ENCODE measurements at regions not wholly inside any gene's neighbourhood (a gene's known extent, or its start where the extent isn't known, plus 50 kb on each side); places are given as distances from the start of the nearest gene placed in this dataset.

- no peak for DNase-seq (ENCODE audit: low read depth)
Observed at GRCh38 chr9:89655990-89656657, 51.3 kb downstream of the GADD45G start.

GRCh38 chr9:89657295-89657694 is 52.5 kb downstream of the GADD45G start:
- DNase-seq (ENCODE audit: low read depth) = no peak

GRCh38 chr9:89657765-89658164 is 53.0 kb downstream of the GADD45G start:
- no peak for DNase-seq (ENCODE audit: low read depth)

GRCh38 chr9:89658401-89658800 is 53.6 kb downstream of the GADD45G start:
- DNase-seq (ENCODE audit: low read depth) = no peak

GRCh38 chr9:89658931-89659330 is 54.1 kb downstream of the GADD45G start:
- DNase-seq (ENCODE audit: low read depth) = no peak

GRCh38 chr9:89659473-89659872 is 54.7 kb downstream of the GADD45G start:
- DNase-seq (ENCODE audit: low read depth) = no peak

GRCh38 chr9:89659891-89660685 is 55.3 kb downstream of the GADD45G start:
- DNase-seq (ENCODE audit: low read depth) = no peak

- DNase-seq (ENCODE audit: low read depth) = no peak
Observed at GRCh38 chr9:89661391-89661949, 56.7 kb downstream of the GADD45G start.

- DNase-seq (ENCODE audit: low read depth) = no peak
Observed at GRCh38 chr9:89661956-89662717, 57.3 kb downstream of the GADD45G start.

GRCh38 chr9:89662718-89663613 is 58.2 kb downstream of the GADD45G start:
- DNase-seq (ENCODE audit: low read depth) = no peak

GRCh38 chr9:89663614-89663970 is 58.8 kb downstream of the GADD45G start:
- no peak for DNase-seq (ENCODE audit: low read depth)

- DNase-seq (ENCODE audit: low read depth) = no peak
Observed at GRCh38 chr9:89664010-89664409, 59.2 kb downstream of the GADD45G start.

- DNase-seq (ENCODE audit: low read depth) = no peak
Observed at GRCh38 chr9:89664896-89665329, 60.1 kb downstream of the GADD45G start.

GRCh38 chr9:89666364-89666763 is 61.6 kb downstream of the GADD45G start:
- DNase-seq (ENCODE audit: low read depth) = no peak

- no peak for DNase-seq (ENCODE audit: low read depth)
Observed at GRCh38 chr9:89666950-89667349, 62.1 kb downstream of the GADD45G start.

GRCh38 chr9:89667726-89668125 is 62.9 kb downstream of the GADD45G start:
- DNase-seq (ENCODE audit: low read depth) = no peak

GRCh38 chr9:89668216-89668865 is 63.5 kb downstream of the GADD45G start:
- no peak for DNase-seq (ENCODE audit: low read depth)

- no peak for DNase-seq (ENCODE audit: low read depth)
Observed at GRCh38 chr9:89668866-89669246, 64.0 kb downstream of the GADD45G start.

GRCh38 chr9:89669361-89669842 is 64.6 kb downstream of the GADD45G start:
- no peak for DNase-seq (ENCODE audit: low read depth)

GRCh38 chr9:89670114-89670513 is 65.3 kb downstream of the GADD45G start:
- no peak for DNase-seq (ENCODE audit: low read depth)

Measured in activated T-helper 1 cell treated with Interleukin-2 at 50 U/mL for 16 hours (primary cell).